Natural killer cell treated with Interleukin-12 subunit alpha and Interleukin-12 subunit beta and Interleukin-15 and Interleukin-18, amount 100 ng/mL, for 72 hours (primary cell): ENCODE measurements at regions not wholly inside any gene's neighbourhood (a gene's known extent, or its start where the extent isn't known, plus 50 kb on each side); places are given as distances from the start of the nearest gene placed in this dataset.
"Not testable (repeated sequence)": the region's sequence is repeated elsewhere in the genome, so short reads cannot be mapped to it uniquely, and the experiment has no call there.

ENCODE experiments used
- ATAC-seq, 2 donors: fragments of 150-1000 bp; cut with Tn5 transposase in 1 of 2; sonication (Bioruptor Pico), chemical (Tn5 transposase) in 1 of 2; 2 replicates each; pipeline ENCODE4 v1.10.0; 2021
- DNase-seq: peaks from one replicate; pipeline ENCODE4 v3.0.0; 2022; ENCODE audit warnings: low spot score
- H3K27ac Mint-ChIP-seq, 2 donors: 1 replicate in 1 of 2; 2 replicates in 1 of 2; pipeline ENCODE4 v1.8.0; 2022; ENCODE audit warnings: mixed read lengths in 2 of 2, mild to moderate bottlenecking in 1 of 2, moderate library complexity in 1 of 2
- H3K27me3 Mint-ChIP-seq, 2 donors: 1 replicate in 1 of 2; 2 replicates in 1 of 2; pipeline ENCODE4 v1.8.0; 2022; ENCODE audit warnings: mixed read lengths in 2 of 2
- H3K36me3 Mint-ChIP-seq: one replicate; pipeline ENCODE4 v1.8.0; 2022; ENCODE audit warnings: mixed read lengths
- H3K4me1 Mint-ChIP-seq, 2 donors: 1 replicate in 1 of 2; 2 replicates in 1 of 2; pipeline ENCODE4 v1.8.0; 2022; ENCODE audit warnings: low read depth in 2 of 2, mixed read lengths in 2 of 2, mild to moderate bottlenecking in 1 of 2
- H3K4me3 Mint-ChIP-seq: one replicate; pipeline ENCODE4 v1.8.0; 2022; ENCODE audit warnings: mixed read lengths
- H3K9me3 Mint-ChIP-seq: 2 replicates; pipeline ENCODE4 v1.8.0; 2022; ENCODE audit warnings: mixed read lengths

DNA sequence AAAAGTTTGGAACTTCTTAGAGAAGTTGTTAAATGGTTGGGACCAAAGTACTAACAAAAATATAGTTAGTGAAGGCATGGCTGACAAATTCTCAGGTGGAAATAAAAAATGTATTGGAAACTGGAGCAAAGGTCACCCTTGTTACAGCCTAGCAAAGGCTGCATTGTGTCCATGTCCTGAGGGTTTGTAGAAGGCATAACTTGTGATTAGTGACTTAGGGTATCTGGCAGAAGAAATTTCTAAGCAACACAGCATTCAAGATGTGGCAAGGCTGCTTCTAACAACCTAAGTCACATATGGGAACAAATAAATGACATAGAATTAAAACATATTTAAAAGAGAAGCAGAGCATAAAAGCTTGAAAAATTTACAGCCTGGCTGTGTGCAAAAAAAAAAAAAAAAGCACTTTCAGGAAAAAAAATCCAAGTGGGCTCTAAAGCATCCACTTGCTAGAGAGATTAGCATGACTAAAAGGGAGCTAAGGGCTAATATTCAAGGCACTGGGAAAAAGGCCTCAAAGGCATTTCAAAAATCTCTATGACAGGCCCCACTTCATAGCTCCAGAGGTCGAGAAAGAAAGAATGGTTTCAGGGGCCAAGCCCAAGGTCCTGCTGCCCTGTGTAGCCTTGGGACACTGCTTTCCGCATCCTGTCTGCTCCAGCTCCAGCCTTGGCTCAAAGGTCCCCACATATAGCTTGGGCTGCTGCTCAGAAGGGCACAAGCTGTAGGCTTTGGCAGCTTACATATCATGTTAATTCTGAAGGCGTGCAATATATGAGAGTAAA lies 453.2 kb upstream of the PTCHD4 start:
- Mint-ChIP-seq H3K36me3 (no peaks in the 10 kb centered on the region), H3K27me3 (no peaks in the 10 kb centered on the region), H3K27ac (no peak overlapping the region), H3K9me3 (peaks cover 16% of the 10 kb centered on the region), H3K4me1 (no peaks in the 10 kb centered on the region), H3K4me3 (no peak overlapping the region)
- no peak for ATAC-seq
- DNase-seq, result no peak

DNA sequence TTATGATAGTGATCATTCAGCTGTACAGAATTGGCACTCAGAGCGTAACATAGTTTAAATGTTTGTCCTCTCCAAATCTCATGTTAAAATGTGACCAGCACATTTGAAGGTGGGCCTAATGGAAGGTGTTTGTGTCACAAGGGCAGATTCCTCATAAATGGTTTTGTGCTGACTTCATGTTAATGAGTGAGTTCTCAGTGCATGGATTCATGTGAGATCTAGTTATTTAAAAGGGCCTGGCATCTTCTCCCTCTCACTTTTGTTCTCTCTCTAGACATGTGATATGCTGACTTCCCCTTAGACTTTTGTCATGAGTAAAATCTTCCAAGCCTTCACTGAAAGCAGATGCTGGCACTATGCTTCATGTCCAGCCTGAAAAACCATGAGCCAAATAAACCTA lies 452.4 kb upstream of the PTCHD4 start:
- no peaks in the 10 kb centered on the region for H3K27me3 Mint-ChIP-seq
- H3K4me3 Mint-ChIP-seq, result no peak overlapping the region
- H3K4me1 Mint-ChIP-seq, result no peaks in the 10 kb centered on the region
- no peak for ATAC-seq
- peaks cover 13% of the 10 kb centered on the region for H3K9me3 Mint-ChIP-seq
- H3K36me3 Mint-ChIP-seq, result no peaks in the 10 kb centered on the region
- no peak for DNase-seq
- H3K27ac Mint-ChIP-seq, result no peak overlapping the region

DNA sequence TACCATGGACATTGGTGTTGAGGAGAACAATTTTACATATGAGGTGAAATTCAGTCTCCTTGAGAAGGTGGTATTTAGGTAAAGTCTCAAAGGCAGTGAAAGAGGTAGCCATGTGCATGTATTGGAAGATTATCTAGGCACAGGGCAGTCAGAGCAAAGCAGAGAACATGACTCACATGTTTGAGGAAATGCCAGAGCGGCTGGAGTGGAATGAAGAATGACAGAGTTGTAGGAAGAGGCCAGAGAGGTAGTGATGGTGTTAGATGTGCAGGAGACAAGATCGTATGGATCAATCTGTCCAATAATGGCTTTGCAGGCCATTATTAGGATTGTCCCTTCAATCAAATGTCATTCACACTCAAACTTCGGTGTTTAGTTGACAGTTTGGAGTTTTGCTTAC lies 449.4 kb upstream of the PTCHD4 start:
- Mint-ChIP-seq H3K4me3 (no peak overlapping the region), H3K27me3 (no peaks in the 10 kb centered on the region), H3K27ac (no peak overlapping the region), H3K9me3 (peaks cover 11% of the 10 kb centered on the region), H3K4me1 (no peaks in the 10 kb centered on the region), H3K36me3 (no peaks in the 10 kb centered on the region)
- ATAC-seq (no peak), DNase-seq (no peak)

DNA sequence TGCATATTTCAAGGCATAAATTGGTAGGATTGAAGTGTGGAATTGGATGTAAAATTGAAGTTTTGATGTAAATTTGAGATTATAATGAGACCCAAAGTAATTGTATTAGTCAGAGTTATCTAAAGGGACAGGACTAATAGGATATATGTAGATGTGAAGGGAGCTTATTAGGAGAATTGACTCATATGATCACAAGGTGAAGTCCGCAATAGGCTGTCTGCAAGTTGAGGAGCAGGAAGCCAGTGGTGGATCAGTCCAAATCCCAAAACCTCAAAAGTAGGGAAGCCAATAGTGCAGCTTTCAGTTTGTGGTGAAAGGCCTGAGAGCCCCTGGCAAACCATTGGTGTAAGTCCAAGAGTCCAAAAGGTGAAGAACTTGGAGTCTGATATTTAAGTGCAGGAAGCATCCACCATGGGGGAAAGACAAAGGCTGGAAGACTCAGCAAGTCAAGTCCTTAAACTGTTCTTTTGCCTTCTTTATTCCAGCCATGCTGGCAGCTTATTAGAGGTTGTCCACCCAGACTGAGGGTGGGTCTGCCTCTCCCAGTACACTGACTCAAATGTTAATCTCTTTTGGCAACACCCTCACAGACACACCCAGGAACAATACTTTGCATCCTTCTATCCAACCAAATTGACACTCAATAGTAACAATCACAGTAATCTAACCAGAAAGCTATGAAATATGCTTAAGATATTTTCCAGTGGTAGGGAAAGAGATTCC lies 442.6 kb upstream of the PTCHD4 start:
- H3K9me3 Mint-ChIP-seq, result peaks cover 11% of the 10 kb centered on the region
- no peaks in the 10 kb centered on the region for H3K27me3 Mint-ChIP-seq
- no peaks in the 10 kb centered on the region for H3K36me3 Mint-ChIP-seq
- DNase-seq, result no peak
- no peak overlapping the region for H3K4me3 Mint-ChIP-seq
- no peak overlapping the region for H3K27ac Mint-ChIP-seq
- no peaks in the 10 kb centered on the region for H3K4me1 Mint-ChIP-seq
- ATAC-seq, result no peak

DNA sequence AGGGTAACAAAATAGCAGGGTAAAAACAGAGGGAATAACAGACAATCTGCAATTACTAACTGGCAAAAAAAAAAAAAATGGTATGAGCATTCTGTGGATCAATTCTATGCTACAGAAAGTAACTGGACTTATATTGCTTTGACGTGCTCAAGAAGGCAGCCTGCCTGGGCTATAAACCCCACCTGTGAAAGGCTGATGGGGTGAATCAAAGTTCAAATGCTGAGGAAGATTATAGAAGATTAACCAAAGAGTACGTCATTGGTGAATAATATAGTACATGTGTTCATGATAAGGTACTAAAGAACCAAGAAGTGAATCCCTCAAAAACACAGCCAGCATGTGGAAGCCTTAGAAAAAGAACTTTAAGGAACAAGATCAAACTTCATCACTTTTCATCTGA lies 441.9 kb upstream of the PTCHD4 start:
- no peaks in the 10 kb centered on the region for H3K27me3 Mint-ChIP-seq
- no peak for ATAC-seq
- peaks cover 8% of the 10 kb centered on the region for H3K9me3 Mint-ChIP-seq
- H3K4me3 Mint-ChIP-seq, result no peak overlapping the region
- no peaks in the 10 kb centered on the region for H3K4me1 Mint-ChIP-seq
- H3K27ac Mint-ChIP-seq, result no peak overlapping the region
- DNase-seq, result no peak
- no peaks in the 10 kb centered on the region for H3K36me3 Mint-ChIP-seq

DNA sequence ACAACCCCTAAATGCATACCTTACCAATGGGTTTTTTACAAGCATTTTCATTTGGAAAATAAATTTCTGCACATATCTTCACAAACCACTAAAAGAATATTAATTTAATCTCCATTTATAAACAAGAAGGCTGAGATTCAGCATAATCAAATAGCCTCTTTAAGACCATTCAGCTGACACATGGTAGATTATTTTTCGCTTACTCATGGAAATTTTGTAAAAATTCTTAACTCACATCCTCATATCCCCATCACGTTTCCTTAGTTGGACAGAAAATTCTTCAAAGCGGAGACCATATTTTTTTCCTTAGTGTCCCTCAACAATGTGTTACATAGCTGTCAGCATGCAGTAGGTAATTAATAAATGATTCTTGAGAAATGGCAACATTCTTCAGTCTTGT lies 439.6 kb upstream of the PTCHD4 start:
- H3K9me3 Mint-ChIP-seq, result peaks cover 8% of the 10 kb centered on the region
- H3K27ac Mint-ChIP-seq, result no peak overlapping the region
- ATAC-seq (no peak), DNase-seq (no peak)
- no peaks in the 10 kb centered on the region for H3K27me3 Mint-ChIP-seq
- no peaks in the 10 kb centered on the region for H3K4me1 Mint-ChIP-seq
- H3K36me3 Mint-ChIP-seq, result no peaks in the 10 kb centered on the region
- no peak overlapping the region for H3K4me3 Mint-ChIP-seq

DNA sequence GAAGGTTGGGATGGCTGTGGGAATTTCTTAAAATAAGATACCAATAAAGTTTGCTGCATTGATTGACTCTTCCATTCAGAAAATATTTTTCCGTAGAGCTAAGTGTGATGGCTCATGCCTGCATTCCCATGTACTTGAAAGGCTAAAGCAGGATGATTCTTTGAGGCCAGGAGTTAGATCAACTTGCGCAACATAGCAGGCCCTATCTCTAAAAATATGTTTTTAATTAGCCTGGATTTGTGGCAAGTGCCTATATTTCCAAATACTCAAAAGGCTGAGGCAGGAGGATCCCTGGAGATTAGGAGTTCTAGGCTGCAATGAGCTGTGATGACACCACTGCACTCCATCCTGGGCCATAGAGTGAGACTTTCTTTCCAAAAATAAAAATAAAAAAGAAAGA lies 431.2 kb upstream of the PTCHD4 start:
- no peaks in the 10 kb centered on the region for H3K4me1 Mint-ChIP-seq
- no peak for ATAC-seq

DNA sequence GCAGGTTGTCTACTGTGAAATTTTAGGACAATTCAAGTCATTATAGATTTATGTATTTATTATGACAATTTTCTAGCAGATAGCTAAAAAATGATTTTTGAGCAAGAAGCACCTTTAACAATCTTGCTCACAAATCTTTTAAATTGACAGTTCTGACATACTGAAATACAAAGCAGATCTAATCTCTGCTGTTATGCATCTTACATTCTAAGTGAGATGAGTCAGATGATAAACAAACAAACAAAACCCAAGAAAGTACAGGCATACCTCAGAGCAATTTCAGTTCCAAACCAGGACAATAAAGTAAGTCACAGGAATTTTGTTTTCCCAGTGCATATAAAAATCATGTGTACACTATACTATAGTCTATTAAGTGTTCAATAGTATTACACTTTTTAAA lies 430.7 kb upstream of the PTCHD4 start:
- ATAC-seq, result no peak
- Mint-ChIP-seq H3K27ac (no peak overlapping the region), H3K27me3 (no peaks in the 10 kb centered on the region), H3K9me3 (peaks cover 7% of the 10 kb centered on the region), H3K36me3 (no peaks in the 10 kb centered on the region), H3K4me1 (no peaks in the 10 kb centered on the region), H3K4me3 (no peak overlapping the region)
- no peak for DNase-seq

More for the DNA sequence above, 431.2 kb upstream of the PTCHD4 start:
- Mint-ChIP-seq H3K9me3 (peaks cover 7% of the 10 kb centered on the region), H3K27ac (no peak overlapping the region), H3K27me3 (no peaks in the 10 kb centered on the region), H3K4me3 (no peak overlapping the region), H3K36me3 (no peaks in the 10 kb centered on the region)
- DNase-seq, result no peak

DNA sequence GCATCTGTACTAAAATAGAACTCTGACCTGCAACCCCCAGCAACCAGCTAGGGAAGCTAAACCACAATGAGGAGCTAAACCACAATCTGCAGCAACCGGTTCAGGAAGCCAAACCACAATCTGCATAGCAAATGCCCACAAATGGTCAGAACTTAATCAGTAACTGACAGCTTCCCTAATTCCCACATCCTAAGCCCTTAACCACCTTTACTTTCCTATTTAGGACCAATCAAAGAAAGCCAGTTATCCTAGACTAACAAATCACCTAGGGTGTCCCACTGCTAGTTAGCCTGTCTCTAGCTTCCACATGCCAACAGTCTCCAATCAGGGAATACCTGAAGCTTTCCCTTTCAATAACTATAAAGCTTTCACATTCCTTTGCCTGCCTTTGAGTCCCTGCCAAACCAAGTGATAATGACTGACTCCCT lies 424.6 kb upstream of the PTCHD4 start:
- no peaks in the 10 kb centered on the region for H3K36me3 Mint-ChIP-seq
- ATAC-seq (no peak), DNase-seq (no peak)
- H3K9me3 Mint-ChIP-seq, result peaks cover 4% of the 10 kb centered on the region
- no peak overlapping the region for H3K4me3 Mint-ChIP-seq
- no peaks in the 10 kb centered on the region for H3K4me1 Mint-ChIP-seq
- H3K27ac Mint-ChIP-seq, result no peak overlapping the region
- no peaks in the 10 kb centered on the region for H3K27me3 Mint-ChIP-seq

DNA sequence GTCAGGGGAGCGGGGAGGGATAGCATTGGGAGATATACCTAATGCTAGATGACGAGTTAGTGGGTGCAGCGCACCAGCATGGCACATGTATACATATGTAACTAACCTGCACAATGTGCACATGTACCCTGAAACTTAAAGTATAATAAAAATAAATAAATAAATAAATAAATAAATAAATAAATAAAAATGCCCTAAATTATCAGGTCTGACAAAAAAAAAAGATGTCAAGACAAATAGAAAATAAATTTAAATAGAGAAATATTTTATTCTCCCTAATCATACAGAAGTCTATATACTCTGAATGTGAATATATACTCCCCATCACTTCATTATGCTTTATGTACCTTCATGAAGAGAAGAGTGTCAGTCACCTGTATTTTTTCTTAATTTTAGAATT lies 420.0 kb upstream of the PTCHD4 start:
- not testable (repeated sequence) for ATAC-seq, DNase-seq, H3K4me1 Mint-ChIP-seq, H3K4me3 Mint-ChIP-seq, H3K27me3 Mint-ChIP-seq, H3K36me3 Mint-ChIP-seq, H3K27ac Mint-ChIP-seq
- H3K9me3 Mint-ChIP-seq, result peaks cover 12% of the 10 kb centered on the region

DNA sequence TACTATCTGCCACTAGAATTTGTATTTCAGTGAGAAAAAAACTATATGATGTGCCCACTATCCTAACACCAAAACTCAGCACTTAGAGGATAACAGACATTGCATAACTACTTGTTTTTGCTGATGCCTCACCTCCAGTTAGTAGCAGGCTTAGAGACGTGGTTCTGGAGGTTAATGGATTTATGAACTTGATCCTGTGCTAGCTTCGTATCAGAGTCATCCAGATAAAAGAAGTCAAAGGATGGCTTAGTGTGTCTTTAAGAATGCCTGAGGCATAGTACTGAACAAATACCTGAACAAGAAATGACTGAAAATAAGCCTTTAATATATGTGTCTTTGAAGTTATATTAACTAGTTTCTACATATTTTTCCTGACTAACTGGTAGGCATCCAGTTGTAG lies 414.9 kb upstream of the PTCHD4 start:
- ATAC-seq (no peak), DNase-seq (no peak)
- Mint-ChIP-seq H3K36me3 (peaks cover 4% of the 10 kb centered on the region), H3K4me1 (no peaks in the 10 kb centered on the region), H3K27me3 (no peaks in the 10 kb centered on the region), H3K27ac (no peak overlapping the region), H3K4me3 (no peak overlapping the region), H3K9me3 (peaks cover 8% of the 10 kb centered on the region)

DNA sequence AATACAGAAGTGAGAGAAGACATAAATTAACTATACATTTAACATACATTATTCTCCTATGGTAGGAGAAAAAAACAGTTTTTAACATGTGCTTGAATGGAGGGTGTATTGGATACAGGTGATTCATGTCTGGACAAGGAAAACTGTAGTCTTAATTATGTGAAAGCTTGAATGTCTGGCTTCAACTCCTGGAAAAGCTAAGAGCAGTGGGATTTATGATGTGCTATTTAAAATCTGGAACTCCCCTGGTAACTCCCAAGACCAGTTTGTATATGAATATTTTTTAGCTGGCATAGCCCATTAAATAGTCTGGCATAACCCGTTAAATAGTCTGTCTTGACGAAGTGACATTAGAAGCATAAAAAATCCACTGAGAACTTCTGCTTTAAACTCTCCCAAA lies 410.0 kb upstream of the PTCHD4 start:
- no peak overlapping the region for H3K27ac Mint-ChIP-seq
- no peak overlapping the region for H3K4me3 Mint-ChIP-seq
- H3K9me3 Mint-ChIP-seq, result peaks cover 14% of the 10 kb centered on the region
- DNase-seq, result no peak
- no peak for ATAC-seq
- H3K27me3 Mint-ChIP-seq, result no peaks in the 10 kb centered on the region
- H3K36me3 Mint-ChIP-seq, result no peaks in the 10 kb centered on the region
- no peaks in the 10 kb centered on the region for H3K4me1 Mint-ChIP-seq

DNA sequence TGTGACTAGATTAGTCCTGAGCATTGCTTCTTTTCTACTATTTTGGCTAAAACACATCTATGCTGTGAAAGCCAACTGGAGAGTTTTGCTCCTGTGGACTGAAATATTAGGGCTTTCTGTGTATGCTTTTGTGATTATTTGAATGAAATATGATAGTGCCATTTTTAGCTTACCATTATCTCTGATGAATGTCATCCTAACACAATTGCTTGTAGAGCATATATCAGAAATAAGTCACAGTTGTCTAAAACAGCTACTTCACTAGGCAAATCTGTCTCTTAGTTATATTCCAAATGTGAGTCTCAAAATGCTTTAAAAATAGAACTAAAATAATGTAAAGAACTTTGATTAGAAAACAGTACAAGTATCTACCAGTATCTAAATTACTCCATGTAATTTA lies 401.4 kb upstream of the PTCHD4 start:
- H3K27ac Mint-ChIP-seq, result no peak overlapping the region
- H3K4me3 Mint-ChIP-seq, result no peak overlapping the region
- DNase-seq (no peak), ATAC-seq (no peak)
- H3K4me1 Mint-ChIP-seq, result no peaks in the 10 kb centered on the region
- H3K27me3 Mint-ChIP-seq, result no peaks in the 10 kb centered on the region
- peaks cover 4% of the 10 kb centered on the region for H3K36me3 Mint-ChIP-seq
- peaks cover 9% of the 10 kb centered on the region for H3K9me3 Mint-ChIP-seq

DNA sequence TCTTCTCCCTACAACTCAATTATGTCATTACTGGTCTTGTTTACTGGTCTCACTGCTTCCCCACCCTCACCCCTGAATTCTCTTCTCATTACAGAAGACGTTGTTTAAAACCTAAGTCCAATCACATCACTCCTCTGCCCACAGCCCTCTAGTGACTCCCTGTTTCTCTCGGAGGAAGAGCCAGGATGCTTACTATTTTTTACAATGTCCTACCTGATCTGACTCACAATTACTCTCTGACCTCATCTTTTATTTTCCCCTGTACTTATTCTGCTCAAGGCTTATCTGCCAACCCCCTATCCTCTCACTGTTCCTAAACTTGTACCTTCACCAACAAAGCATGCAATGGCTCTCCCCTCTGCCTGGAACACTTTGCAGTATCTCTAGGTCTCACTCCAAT lies 400.4 kb upstream of the PTCHD4 start:
- DNase-seq (no peak), ATAC-seq (no peak)
- peaks cover 4% of the 10 kb centered on the region for H3K36me3 Mint-ChIP-seq
- no peaks in the 10 kb centered on the region for H3K4me1 Mint-ChIP-seq
- H3K27ac Mint-ChIP-seq, result no peak overlapping the region
- H3K27me3 Mint-ChIP-seq, result no peaks in the 10 kb centered on the region
- H3K9me3 Mint-ChIP-seq, result peaks cover 9% of the 10 kb centered on the region
- no peak overlapping the region for H3K4me3 Mint-ChIP-seq
